HG03175 (cell line): ENCODE measurements at regions not wholly inside any gene's neighbourhood (a gene's known extent, or its start where the extent isn't known, plus 50 kb on each side); places are given as distances from the start of the nearest gene placed in this dataset.

Experiments
- ATAC-seq: cut with Tn5 transposase; IDR thresholded peaks from one replicate; pipeline ENCODE4 v1.9.1; 2021; ENCODE audit warnings: mild to moderate bottlenecking, moderate library complexity; ENCODE audit not compliant: unreplicated experiment

DNA sequence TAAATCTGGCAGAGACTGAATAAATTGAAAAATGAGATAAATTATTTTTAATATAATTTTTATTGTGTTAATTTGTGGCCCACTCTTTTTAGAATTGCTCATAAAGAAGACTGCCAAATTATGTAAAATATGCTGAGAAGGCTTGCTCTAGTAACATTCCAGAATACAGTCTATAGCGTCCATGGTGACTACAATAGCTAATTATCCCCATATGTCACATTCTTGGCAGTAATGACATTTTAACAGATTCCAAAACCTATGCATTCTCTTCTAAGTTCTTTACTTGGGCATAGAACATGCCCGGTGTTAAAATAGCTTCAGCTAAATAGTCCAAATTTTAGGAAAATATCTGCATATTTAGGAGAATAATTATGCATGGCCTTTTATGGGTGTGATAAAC is 697.0 kb upstream of the SEMA6A start:
- no peak for ATAC-seq

DNA sequence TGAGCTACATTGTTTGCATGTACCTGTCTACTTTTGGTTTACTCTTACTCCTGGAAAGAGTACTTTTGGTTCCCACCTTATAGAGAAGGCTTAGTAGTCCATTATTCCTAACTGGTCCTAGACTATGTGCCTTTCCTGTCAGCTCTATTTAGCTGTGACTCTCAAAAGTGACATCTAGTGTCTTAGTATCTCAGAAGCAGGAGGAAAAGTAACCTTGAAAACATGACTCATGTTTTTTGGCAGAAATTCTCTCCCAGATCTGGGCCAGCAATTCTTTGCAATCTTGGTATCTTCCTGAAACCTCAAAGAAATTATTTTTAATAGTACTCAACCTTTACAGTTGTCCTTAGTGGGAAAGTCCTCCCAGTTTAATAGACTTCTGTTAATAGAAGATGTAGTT is 691.7 kb upstream of the SEMA6A start:
- no peak for ATAC-seq

DNA sequence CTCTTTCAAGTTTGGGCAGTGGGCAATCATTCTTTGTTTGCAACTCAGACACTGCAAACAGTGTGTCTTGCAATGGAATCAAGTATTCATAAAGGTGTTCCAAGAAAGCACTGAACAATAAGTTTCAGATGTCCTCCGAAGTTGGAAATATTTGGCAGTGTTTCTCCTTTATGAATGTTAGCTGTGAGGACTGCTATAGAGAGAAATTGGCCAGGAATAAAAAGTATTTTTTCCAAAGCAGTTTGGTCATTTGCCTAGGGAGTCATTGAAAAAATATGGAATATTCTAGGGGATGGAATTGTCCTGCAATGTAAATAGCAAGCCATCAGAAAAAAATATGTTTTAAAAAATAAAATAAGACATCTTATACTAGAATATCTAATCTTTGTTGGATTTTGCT is 688.6 kb upstream of the SEMA6A start:
- ATAC-seq = no peak

DNA sequence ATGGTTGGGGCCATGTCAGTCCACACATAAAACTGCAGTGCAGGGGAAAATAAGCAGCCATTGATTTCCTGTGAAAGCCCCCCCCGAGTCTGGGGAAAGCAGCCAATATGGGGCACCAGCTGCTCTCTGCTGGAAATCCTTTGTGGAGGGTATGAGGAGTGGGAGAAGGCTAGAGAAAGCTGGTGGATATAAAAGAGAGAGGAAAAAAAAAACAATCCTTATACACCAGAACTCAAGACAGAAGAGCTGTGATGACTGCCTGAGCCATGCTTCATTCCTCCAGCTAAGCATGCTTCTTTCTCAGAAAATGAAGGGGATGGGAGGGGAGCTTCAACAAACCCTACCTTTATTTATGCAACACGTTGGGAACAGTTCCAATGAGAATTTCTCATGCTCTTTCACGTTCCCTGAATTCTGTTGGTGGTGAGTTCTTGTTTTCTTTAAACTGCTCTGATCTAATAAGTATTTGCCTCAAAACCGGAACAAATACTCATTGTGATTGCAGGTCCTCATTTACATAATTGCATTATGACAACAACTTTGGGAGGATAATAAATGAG is 688.0 kb upstream of the SEMA6A start:
- no peak for ATAC-seq

- ATAC-seq = no peak
Observed at GRCh38 chr5:117261948-117262571, 687.4 kb upstream of the SEMA6A start.

DNA sequence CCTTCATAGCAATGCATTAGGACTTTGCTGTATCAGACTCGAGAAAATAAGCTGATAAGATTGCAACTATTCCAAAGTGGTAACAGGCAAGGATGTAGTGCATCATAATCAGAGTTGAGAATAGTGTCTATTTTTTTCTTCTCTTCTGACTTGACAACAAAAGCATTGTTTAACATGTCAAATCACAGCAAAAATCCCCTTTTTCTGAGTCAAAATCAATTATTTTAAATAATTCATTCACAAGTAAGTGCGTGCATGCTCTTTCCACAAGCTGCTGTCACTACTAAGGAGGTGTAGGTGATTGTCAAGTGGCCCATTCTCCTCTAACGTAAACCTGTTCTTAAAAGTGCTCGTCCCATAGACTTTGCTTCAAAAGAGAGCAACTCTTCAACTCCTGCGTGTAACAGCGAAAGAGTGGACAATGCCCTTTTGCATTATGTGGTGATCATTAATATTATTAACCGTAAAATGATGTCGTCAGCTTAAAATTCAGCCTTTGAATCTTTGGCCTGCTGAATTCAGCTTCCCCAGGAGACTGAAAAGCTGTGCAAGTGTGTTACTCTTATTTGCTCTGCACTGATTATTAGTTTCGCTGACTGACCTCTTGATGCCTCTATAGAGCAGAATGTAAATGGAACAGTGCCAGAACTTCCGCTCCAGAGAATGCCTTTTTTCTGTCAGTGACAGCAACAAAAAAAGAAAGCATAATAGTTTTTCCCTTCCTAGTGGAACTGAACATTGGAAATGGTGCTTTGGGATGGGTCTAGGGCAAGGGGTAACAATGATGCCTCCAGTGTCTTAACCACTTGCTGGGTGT is 680.8 kb upstream of the SEMA6A start:
- ATAC-seq = no peak

DNA sequence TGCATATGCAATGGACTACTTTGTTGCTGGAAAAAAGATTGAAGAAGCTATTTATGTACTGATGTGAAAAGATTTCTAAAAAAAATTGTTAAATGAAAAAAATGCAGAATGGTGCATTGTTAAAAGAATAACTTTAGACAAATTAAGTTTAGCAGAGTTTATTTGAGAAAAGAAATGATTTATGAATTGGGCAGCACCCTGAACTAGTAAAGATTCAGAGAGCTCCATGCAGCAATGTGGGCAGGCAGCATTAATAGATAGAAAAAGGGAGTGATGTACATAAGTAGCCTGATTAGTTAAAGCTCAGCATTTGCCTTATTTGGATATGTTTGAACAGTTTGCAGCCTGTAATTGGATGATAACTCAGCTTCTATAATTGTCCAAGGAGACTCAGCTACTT is 677.9 kb upstream of the SEMA6A start:
- no peak for ATAC-seq

DNA sequence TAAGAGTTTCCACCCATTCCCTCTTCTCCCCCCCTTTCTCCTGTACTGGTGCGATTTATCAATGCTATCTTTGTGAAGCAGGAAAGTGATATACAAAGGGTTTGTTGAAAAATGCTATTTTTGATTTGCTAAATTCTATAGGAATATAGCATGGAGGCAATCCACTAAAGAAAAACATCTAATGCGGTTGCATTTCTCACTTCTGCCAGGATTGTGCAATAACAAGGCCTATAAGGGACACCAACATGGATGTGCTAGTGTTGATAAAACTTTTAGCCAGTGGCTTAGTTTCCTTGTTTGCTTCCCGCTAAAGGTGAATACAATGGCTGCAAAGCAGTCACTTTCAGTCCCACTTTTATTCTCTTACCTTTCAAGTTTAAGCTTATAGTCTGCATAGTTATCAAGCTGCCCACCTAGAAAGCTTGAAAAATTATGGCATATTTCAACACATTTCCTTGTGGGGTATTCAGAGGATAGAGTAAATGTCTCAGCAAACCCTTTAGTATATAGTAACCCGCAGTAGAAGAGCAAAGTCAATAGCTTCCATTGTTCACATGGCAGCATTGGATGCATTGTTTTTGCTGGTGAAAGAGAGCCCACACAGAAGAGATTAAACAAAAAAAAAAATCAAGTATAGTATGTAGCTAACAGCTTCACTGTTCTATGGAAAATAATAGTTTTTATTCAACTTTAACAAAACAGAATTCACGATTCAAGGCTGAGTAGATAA is 674.6 kb upstream of the SEMA6A start:
- ATAC-seq = no peak

DNA sequence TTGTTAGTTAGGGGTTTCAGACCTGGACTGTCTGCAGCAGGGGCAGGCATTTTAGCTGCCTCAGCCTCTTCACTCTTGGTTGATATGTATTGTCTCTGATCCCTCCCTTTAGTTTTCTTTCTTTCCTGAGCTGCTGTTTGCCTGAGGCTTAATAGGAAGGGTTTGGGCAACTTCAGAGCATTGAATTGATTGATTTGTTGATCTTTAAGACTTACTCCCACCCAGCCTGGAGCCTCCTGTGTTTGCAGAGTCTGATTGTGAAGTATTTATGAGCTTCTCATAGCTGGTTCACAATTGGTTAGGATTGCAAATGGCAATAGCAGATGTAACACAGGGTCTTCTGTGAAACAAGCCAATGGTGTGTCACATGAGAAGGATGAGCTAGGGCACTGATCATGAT is 671.8 kb upstream of the SEMA6A start:
- ATAC-seq = no peak

- ATAC-seq = no peak
Observed at GRCh38 chr5:117245130-117245529, 670.5 kb upstream of the SEMA6A start.

DNA sequence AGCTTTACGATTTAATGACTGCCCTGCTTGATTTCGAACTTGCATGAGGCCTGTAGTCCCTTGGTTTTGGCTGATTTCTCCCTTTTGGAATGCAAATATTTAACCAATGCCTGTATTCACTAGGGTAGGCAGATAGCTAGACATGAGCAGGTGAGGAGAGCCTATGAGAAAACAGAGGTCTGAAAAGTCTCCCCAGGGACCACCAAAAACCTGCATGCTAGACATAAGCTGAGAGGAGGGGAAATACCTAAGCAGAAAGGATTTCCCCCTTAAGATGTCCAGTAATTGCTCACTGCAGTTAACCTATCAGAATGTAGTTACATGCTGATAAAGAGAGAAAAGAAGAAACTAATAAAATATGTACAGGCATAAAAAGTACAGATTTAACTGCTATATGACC is 667.4 kb upstream of the SEMA6A start:
- ATAC-seq = no peak

DNA sequence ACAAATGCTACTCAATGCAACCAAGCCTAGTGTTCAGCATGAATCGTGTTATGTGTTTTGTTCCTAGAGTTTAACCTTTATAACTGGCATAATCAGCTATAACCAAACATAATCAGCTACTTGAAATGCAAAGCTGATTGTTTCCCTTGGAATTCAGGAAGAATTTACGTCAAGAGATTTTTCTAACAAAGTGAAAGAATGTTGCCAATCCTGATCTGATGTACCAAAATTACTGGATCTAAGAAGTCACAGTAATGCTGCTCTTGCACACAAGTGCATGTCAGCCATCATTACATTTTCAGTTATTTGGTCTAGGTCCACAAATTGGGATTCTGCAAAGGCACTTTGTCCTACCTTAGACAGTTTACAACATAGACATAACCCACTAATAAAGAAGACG is 662.3 kb upstream of the SEMA6A start:
- no peak for ATAC-seq

GRCh38 chr5:117235786-117236185 is 661.2 kb upstream of the SEMA6A start:
- no peak for ATAC-seq

GRCh38 chr5:117230375-117230774 is 655.8 kb upstream of the SEMA6A start:
- ATAC-seq = no peak

DNA sequence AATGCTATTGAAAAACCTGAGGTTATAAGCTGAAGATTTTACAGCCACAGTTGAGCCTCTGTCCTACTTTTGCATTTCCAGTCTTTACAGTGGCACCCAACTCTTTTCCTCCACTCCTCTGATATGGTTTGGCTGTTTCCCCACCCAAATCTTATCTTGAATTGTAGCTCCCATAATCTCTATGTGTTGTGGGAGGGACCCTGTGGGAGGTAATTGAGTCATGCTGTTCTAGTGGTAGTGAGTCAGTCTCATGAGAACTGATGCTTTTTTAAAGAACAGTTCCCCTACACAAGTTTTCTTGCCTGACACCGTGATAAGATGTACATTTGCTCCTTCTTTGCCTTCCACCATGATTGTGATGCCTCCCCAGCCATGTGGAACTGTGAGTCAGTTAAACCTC is 646.1 kb upstream of the SEMA6A start:
- no peak for ATAC-seq

DNA sequence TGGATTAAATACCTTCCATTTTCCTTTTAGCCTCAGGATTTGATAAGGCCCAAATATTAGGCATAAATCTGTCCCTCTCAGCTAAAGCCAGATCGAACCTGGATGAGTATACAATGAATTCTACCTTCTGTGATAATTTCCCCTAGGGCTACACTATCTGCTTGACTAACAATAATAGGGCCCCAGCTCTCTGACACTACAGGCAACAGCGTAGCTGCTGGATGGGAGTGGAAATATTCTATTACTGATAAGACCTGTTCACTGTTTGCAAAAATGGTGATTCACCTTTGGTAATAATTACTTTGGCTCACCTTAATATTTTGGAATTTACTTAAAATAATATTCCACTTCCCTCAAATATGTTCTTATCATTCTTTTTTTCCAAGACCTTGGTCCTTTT is 644.2 kb upstream of the SEMA6A start:
- ATAC-seq = no peak

DNA sequence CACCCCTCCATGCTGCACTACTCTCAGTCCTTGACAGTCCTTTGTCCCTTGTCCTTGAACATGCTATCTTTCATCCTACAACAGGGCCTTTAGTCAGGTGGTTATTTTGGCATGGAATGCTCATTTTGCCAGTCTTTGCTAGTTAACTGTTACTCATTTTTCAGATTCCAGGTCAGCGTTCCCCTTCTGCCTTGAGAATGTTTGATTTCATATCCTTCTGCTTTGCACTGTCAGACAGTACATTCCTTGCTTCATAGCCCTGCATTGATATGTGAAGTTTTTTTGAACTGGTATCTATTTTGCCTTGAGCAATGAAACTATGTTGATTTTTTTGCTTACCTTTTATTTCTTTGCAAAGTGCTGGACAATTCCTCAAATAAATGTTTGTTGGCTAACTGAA is 638.2 kb upstream of the SEMA6A start:
- ATAC-seq = no peak

DNA sequence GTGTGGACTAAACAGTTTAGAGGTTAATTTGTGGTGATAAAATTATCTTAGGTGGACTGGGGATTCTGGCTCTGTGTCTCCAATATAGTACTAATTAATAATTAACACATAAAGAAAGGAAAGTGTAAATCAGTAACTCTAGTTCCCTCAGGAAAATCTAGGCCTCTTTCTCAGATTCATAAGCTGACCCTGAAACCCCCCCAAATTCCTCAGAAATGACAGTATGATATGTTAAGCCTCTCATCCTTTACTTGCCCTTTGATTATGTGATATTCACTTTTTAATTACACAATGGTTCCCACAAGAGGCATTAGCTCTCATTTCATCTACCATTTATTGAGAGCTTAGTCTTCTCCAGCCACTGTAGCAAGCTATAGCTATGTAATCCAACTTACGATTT is 636.2 kb upstream of the SEMA6A start:
- ATAC-seq = no peak

- ATAC-seq = no peak
Observed at GRCh38 chr5:117209479-117209878, 634.9 kb upstream of the SEMA6A start.

- ATAC-seq = no peak
Observed at GRCh38 chr5:117207088-117207668, 632.6 kb upstream of the SEMA6A start.

- no peak for ATAC-seq
Observed at GRCh38 chr5:117205894-117206293, 631.3 kb upstream of the SEMA6A start.
